HG03469 (cell line): ENCODE measurements at regions not wholly inside any gene's neighbourhood (a gene's known extent, or its start where the extent isn't known, plus 50 kb on each side); places are given as distances from the start of the nearest gene placed in this dataset.

Experiments used
- ATAC-seq: cut with Tn5 transposase; IDR thresholded peaks from one replicate; pipeline ENCODE4 v1.9.1; 2021; ENCODE audit warnings: mild to moderate bottlenecking, moderate library complexity, moderate number of reproducible peaks; ENCODE audit not compliant: unreplicated experiment

DNA sequence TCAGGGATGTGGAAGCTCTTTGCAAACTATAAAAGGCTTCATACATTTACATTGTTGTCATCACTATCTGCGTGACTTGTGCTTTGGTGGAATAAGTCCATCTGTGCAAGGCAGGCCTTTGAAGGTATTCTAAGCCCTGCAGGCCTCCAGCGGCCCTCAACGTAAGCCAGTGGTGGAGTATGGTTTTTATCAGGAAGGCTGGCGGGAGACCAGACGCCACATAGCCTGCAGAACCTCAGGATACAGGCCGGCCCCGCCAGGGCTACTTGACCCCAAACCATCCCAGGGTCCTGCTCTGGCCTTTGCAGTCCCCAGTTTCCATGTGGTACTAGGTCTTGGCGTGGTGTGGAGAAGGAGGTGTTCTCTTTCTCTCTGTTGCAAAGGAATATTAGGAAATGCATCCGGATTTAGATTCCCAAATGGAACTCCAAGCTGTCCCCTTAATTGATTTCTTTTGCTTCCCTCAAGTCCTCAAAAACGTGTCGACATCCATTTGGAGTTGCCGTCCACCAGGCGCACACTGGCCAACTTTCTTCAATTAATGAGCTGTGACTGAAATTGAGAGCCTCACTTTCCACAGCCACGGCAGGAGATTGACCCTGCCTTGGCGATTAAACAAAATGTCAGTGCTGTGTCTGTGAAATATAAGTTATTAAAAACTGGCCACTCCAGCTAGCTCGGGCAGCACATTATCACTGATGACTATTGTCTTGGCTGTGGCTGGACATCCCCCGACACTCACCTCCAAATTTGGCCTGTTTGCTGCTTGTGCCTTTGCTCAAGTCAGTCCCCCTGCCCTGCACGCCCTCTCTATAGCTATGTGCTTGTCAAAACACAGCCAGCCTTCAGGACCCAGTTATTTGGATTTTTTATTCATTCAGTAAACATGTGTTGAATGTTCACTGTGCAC lies 239.8 kb upstream of the TLE3 start:
- ATAC-seq: no peak

DNA sequence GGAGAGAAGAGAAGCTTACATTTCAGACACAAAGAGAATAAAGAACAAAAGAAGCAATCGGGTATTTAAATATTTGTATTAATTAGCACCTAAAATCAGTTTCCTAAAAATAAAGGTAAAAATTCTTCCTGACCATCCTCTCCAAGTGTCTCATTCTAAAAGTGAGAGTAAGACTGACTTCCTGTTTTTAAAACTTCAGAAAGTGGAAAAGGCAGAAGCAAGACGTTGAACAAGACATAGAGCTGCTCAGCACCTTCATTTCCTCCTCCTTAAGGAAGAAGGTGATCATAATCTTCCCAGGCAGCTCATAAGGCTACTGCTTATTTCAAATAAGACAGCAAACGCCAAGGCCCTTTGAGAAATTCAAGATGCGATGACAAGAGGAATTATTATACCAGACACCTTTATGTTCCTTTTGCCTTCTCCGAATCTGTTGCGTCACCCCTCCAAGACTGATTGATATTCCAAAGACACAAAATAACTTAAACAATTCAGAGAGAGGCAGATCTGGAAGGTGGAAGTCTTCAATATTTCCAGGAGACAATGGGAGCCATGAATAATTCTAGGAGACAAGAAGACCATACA lies 238.8 kb upstream of the TLE3 start:
- ATAC-seq: no peak

DNA sequence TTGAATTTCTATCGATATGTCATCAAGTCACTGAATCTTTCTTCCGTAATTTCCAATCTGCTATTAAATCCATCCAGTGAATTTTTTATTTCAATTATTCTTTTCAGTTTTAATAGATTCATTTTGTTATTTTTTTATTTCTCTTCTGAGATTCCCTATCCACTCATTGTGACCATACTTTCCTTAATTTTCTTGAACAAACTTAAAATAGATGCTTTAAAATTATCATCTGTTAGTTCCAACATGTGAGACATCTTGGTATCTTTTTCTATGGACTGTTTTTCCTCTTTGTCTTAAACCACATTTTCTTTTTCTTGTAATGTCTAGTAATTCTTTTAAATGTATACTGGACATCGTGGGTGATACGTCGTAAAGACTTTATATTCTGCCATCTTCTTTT lies 236.6 kb upstream of the TLE3 start:
- no peak for ATAC-seq

DNA sequence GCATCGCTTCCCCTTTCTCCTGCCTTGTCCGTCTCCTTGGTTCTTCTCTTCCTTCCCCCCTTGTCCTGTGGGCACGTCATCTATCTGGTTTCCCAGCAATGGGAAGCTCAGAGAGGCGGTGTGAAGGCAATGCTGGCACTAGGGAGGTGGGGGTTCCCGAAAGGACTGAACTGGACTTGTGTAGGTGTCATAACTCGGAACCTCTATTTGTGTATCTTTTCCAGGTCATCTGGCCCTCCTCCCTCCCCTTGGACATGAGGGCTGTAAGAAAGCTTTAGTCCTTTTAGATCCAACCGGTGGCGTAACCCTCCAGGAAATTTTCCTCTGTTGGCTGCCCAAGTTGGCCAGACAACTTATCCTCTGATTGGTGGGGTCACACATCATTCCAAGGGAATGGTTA lies 231.5 kb upstream of the TLE3 start:
- no peak for ATAC-seq

DNA sequence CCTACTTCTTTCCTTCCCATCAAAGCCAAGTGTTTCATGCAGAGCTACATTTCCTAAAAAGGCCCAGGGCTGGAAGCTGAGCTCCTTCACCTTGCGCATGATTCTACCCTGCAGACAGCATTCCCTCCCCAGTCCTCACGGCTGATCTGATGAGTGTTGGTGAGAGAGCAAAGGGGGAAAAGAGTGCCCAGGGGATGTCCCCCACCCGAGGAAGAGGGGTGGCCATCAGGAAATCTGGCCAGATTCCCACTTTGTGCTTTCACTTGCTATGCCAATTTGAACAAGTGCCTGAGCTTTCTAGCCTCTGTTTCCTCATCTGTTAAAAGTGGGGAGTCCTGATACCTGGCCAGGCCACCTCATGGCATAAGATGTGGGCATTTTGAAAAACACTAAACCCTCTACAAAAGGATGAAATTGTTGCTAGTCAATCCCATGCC lies 231.0 kb upstream of the TLE3 start:
- no peak for ATAC-seq

DNA sequence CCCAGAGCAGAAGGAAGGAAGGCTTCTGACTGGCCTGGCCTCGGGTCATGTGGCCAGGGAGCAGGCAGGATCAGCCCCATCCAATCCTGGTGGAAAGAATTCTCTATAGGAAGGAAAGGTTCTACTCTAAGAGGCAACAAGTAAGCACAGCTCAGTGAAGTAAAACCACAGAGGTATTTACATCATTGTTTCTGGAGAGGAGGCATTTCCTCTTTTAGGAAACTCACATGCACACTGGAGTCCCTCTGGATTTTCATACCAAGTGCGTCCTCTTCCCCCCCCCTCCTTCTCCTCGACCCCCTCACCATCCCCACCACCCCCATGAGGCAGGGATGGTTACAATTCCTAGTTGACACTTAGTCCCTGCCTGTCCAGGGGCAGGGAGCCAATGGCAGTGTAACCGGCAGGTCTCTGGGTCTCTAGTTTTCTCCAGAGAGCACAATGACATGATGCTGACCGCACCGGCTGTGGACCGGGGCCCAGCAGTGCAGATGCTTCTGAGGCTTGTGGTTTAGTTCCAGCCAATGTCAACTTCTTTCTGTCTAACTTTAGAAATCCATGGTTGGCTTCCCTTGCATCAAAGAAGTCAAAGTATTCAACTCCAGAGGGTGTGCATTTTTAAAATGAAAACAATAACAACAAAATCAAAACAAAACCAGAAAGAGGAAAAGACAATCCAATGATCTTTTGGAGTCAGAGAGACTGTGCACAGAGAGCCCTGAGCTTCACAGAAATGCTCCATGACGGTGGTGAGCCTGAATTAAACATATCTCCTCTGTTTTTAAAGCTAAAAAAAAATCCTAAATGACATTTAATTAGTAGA lies 230.3 kb upstream of the TLE3 start:
- ATAC-seq: no peak

DNA sequence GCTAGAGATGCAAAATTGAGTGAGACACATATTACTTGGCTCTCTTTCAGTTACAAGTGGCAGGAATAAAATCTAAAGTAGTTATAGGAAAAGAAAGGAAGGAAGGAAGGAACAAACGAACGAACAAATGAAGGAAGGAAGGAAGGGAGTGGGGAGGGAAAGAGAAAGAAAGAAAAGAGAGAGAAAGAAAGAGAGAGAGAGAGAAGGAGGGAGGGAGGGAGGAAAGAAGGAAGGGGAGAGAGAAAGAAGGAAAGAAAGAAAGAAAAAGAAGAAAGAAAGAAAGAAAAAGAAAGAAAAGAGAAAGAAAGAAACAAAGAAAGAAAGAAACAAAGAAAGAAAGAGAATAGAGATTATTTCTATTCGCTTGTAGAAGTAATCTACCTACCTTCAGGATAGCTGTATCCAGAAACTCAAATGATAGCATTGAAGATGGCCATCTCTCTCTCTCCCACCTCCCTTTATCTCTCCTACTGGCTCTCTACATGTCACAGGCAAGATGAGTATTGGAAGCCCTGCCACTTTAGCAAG lies 229.7 kb upstream of the TLE3 start:
- no peak for ATAC-seq

DNA sequence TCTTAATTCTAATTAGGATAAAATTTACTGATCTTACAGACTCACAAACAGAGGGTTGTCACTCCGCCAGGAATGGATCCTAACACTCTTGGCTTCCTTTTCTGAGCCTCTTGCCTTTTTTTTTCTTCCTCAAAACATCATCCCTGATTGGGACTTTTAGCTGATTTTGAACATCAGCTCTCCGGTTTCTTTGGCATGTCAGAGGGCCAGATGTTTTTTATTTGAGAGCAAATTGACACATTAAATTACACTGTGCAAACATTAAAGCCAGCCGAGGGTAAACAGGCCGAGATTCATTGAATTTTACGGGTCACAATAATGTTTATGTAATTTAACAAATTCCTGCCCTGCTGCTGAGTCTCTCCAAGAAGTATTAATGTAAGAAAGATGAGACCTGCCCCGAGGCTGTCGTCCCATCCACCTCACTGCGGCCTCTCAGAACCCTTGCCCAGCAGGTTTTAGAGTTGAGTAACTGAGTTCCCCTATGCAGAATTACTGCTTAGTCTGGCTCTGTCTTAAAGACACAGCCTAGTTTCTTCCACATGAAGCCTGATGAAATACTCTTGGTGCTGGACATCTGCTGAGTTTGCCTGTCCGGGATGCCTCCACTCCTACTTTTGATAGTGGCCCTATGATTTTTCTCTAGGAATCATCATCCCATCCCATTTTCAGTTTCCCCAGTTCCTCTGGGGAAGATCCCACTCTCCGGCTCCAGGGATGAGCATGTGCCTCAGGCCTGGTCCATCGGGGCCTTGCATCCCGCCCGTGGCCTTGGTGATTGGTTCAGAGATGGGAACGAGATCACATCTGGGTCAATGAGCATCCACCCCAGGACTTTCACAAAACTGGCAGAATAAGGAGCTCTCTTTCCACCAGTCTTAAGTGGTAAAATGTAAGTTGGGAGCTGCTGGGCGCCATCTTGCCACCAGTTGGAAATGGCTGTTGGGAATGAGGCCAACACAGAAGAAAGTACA lies 226.6 kb upstream of the TLE3 start:
- ATAC-seq: no peak

DNA sequence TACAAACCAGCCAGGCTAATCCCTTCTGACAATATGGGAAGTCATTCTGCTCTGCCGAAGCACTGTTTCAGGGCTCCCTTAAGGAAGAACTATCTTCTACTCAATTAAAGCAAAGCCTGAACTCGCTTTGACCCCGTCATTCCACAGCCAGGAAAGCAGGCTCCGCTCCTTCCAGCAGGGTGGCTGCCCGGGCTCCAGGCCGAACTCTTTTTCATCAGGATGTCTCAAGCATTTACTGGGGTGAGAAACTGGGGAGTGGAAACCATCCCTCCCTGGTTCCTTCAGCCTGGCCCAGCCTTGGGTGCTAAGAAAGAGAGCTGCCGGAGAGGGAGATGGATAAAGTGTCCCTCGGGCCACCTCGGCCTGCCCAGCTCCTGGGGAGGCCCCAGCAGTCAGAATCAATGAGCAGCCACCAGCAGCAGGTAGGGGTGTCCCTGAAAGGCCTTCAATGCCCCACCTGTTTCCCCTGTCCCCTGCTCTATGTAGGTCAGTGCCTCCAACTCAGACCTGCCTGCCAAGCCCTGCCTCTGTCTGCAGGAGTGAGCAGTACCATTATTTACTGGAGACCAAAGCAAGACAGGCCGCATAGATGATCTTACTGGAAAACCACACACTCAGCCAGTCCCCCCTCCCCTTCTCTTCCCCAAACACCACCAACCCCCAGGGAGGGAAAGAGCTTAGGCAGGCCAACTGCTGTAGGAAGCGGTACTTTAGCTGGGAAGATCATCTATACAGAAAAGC lies 225.6 kb upstream of the TLE3 start:
- ATAC-seq: no peak

DNA sequence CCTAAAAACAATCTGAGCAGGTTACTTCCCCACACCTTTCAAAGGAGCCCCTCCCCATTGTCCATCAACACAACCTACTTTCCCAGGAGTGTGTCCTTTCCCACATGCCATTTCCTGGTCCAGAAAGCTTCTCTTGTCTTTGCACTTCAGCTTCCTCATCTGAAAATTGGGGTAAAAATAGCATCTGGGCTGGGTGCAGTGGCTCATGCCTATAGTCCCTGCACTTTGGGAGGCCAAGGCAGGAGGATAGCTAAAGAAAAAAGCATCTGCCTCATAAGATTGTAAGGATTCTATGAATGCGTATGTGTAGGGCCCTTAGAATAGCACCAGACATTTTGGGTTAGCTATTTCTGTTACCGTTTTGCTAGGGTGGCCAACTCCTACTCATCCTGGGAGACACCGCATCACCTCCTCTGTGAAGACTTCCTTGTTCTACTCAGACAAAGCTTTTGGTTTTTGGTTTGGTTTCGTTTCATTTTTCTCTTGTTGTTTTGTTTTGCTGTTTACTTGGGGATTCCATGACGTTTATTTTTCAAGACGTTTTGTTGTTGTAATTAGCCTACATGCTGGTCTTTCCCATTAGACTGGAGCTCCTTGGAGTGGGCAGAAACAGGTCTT lies 224.4 kb upstream of the TLE3 start:
- no peak for ATAC-seq

DNA sequence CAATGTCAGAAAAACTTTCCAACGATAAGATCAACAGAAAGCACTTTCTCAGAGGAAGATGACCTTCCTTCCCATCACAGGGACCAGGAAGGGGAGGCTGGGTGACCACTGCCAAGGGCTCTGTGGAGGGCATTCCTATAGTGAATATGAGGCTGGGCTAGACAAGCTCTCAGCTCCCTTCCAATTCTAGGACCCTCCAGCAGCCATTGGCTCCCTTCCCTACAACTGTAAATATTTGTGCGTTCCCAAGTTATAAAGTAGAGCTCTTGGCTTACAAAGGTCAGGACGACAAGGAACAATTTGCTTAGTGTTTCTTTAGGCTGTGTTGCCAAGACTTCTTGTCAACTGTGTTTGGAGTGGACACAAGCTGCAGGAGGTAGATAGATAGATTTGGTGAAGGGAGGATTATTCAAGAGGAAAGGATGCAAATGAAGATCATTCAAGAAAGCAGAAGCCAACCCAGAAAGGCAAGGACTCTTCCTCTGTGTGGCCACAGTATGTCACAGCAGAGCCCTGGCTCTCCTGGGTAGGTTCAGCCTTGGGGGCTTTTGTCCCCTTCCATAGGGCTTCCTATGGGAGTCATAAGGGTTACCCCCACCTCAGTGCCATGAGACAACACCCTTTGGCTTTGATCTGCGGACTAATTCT lies 223.6 kb upstream of the TLE3 start:
- no peak for ATAC-seq

DNA sequence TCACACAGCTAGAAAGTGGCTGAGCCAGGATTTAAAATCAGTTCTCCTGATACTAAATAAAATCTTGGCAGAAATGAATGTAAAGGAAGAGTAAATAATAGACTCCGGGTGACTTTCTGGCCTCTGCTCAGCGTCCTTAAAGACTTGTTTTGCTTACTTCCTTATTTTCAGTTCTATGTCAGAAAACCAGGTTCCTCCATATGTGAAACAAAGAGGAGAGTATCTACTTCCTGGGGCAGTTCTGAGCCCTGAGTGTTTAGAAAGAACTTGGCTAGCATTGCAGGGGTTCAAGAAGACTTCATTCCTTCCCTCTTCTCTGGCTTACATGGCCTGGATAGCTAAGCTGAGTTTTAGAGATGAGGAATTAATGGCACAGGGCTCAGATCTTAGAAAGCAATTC lies 222.8 kb upstream of the TLE3 start:
- ATAC-seq: no peak

DNA sequence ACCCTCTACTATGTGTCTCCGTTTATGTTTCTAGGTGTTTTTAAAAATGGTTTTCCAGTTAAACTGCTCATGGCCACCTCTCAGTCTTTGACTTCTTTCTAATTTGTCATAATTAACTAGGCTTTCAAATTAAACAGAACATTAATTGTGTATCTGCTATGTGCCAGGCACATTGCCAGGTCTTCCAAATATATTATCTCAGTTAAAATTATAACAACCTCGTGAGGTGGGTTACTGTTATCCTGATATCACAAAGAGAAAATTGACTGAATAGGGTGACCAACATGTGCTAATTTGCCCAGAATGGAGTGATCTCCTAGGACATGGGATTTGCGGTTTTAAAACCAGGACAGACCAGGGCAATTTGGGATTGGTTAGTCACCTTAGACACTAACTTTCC lies 222.4 kb upstream of the TLE3 start:
- ATAC-seq: no peak

DNA sequence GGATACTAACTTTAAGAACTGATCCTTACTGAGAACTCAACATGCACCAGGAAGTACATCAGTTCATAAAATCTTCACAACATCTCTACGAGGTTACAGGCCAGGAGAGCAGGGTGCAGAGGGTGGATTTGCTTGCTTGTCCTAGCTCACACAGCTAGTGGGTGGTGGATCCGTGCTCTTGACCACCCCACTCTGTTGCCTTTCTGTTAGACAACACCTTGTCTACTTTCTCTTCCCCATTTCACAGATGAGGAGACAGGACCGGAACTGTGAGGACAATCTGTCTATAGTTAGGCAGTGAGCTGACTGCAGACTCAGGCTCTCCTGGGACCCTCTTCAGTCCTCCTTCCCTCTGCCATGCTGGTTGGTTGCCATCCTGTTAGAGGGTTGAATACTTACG lies 221.7 kb upstream of the TLE3 start:
- peak; percentile 73 for ATAC-seq

DNA sequence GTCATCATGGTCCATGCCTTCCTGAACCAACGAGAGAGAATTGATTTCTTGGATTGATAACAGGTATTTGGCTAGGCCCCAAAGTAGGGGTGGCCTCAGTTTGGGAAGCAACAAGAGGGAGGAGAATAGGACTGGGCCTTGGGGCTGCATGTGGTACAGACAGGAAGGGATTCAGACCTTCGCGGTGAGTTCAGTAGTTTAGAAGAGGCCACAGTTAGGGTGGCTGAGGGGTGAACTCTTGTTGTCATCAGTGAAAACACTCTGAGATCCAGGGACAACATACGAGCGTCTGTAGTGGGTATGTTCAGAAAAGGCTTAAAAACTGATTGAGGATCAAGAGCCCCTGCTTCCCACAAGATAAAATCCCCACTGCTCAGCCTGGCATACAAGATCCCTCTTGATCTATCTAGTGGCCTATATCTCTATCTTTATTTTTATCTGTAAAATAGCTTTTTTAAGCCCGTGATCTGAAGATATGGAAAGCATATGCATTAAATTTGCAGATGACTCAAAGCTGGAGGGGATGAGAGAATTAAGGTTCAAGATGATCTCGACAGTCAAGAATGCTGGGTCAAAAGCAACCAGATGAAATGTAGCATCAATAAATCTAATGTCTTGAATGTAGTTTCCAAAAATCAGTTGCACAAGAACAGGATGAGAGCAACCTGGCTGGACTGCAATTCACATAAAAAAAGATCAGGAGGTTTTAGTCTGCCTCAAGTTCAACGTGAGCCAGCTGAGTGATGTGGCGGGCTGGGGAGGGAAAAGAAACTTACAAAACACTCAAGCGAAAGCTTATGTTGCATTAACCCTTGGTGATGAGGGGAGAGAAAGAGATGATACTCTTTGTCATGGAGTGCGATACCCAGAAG lies 221.1 kb upstream of the TLE3 start:
- no peak for ATAC-seq

DNA sequence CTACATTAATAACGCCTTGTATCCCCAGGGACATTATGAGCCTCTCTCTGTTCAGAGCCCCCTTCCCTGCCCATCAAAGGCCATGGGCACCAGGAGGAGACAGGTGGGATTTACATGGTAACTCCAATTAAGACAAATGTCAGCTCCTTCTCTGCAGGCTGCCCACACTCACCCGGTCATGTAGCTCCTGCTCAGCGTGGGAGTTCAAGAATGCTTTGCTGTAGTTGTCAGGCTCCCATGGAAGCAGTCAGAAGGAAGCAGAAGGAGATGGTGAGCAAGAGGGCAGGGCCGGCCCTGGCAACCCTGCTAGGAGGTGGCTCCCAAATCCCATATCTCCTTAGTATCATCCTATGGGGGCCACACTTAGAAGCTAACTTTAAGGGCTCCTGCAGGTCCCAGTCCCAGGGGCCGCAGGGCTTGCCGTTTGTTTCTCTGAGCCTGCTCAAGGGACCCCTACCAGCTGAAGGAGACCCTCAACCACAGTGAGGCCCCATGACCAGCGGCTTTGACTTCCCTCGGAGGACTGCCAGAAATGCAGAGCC lies 218.4 kb upstream of the TLE3 start:
- ATAC-seq: no peak

DNA sequence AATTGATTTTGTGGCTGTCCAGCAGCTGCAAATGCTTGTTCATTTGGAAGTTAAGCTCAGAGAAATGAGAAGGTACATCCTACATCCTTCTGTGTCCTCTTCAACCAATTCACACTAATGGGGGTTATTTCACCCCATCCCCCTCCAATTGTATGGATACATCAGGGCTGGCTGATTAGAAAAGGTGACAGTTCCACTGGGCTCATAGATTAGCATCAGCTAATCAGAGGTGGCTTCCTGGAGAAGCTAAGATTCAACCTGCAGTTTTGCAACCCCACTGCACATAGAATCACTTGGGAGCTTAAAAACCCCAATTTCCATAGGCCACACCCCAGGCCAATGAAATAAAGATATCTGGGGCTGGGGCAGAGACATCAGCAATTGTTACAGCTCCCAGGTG lies 217.7 kb upstream of the TLE3 start:
- ATAC-seq: no peak
